Mucosa of rectum (tissue), 2 donors: ENCODE measurements at regions not wholly inside any gene's neighbourhood (a gene's known extent, or its start where the extent isn't known, plus 50 kb on each side); places are given as distances from the start of the nearest gene placed in this dataset.
"Not testable (repeated sequence)": the region's sequence is repeated elsewhere in the genome, so short reads cannot be mapped to it uniquely, and the experiment has no call there.

Experiments used
- H3K27ac ChIP-seq, 2 donors: one replicate each; pipeline ENCODE4 v1.7.0; 2013; ENCODE audit warnings: inconsistent platforms in 2 of 2, low read depth in 2 of 2, low read length in 2 of 2
- H3K27me3 ChIP-seq, 2 donors: one replicate each; pipeline ENCODE4 v1.7.0; 2013; ENCODE audit warnings: low read length in 2 of 2; ENCODE audit not compliant: control insufficient read depth in 2 of 2, insufficient read depth in 2 of 2
- H3K36me3 ChIP-seq, 2 donors: one replicate each; pipeline ENCODE4 v1.7.0; 2013; ENCODE audit warnings: low read length in 2 of 2; ENCODE audit not compliant: control insufficient read depth in 2 of 2, insufficient read depth in 2 of 2
- H3K4me1 ChIP-seq, 2 donors: one replicate each; pipeline ENCODE4 v1.7.0; 2013; ENCODE audit warnings: low read length in 2 of 2, mild to moderate bottlenecking in 1 of 2; ENCODE audit not compliant: control insufficient read depth in 2 of 2, insufficient read depth in 2 of 2
- H3K4me3 ChIP-seq, 2 donors: one replicate each; pipeline ENCODE4 v1.7.0; 2013; ENCODE audit warnings: low read length in 2 of 2
- H3K9ac ChIP-seq, 2 donors: one replicate each; pipeline ENCODE4 v1.7.0; 2013; ENCODE audit warnings: low read length in 2 of 2, low read depth in 1 of 2, mild to moderate bottlenecking in 1 of 2
- H3K9me3 ChIP-seq, 2 donors: one replicate each; pipeline ENCODE4 v1.7.0; 2013; ENCODE audit warnings: low read length in 2 of 2; ENCODE audit not compliant: control insufficient read depth in 2 of 2
- donor health status: healthy.
- donor health status: Normal muscosa, but diverticular disease.

GRCh38 chr7:16948110-16948509 is 66.3 kb upstream of the AGR3 start:
- H3K4me3 ChIP-seq, H3K27me3 ChIP-seq, H3K9me3 ChIP-seq, H3K9ac ChIP-seq, H3K4me1 ChIP-seq, H3K36me3 ChIP-seq, H3K27ac ChIP-seq: not testable (repeated sequence)

- no peaks in the 10 kb centered on the region for H3K27me3 ChIP-seq
- H3K27ac ChIP-seq: peak overlapping the region in 1 of 2 donors; percentile 6
- no peak overlapping the region for H3K9ac ChIP-seq
Measured at GRCh38 chr7:16951483-16952080, 69.8 kb upstream of the AGR3 start.

GRCh38 chr7:16954321-16954720 is 72.5 kb upstream of the AGR3 start:
- Histone ChIP-seq H3K4me1 (peaks cover 0 to 2% of the 10 kb centered on the region in 2 donors), H3K9ac (no peak overlapping the region), H3K4me3 (no peak overlapping the region), H3K9me3 (no peaks in the 10 kb centered on the region), H3K27ac (no peak overlapping the region), H3K36me3 (no peaks in the 10 kb centered on the region), H3K27me3 (no peaks in the 10 kb centered on the region)

More at GRCh38 chr7:16951483-16952080, 69.8 kb upstream of the AGR3 start:
- no peak overlapping the region for H3K4me3 ChIP-seq
- peaks cover 0 to 2% of the 10 kb centered on the region in 2 donors for H3K4me1 ChIP-seq
- H3K36me3 ChIP-seq: no peaks in the 10 kb centered on the region
- H3K9me3 ChIP-seq: no peaks in the 10 kb centered on the region

- no peak overlapping the region for H3K4me3 ChIP-seq
- H3K27me3 ChIP-seq: no peaks in the 10 kb centered on the region
- no peak overlapping the region for H3K9ac ChIP-seq
- no peak overlapping the region for H3K27ac ChIP-seq
- H3K4me1 ChIP-seq: no peaks in the 10 kb centered on the region
- no peaks in the 10 kb centered on the region for H3K36me3 ChIP-seq
- no peaks in the 10 kb centered on the region for H3K9me3 ChIP-seq
Measured at GRCh38 chr7:16958724-16959123, 76.9 kb upstream of the AGR3 start.

- Histone ChIP-seq H3K4me1 (no peaks in the 10 kb centered on the region), H3K36me3 (no peaks in the 10 kb centered on the region), H3K9me3 (no peaks in the 10 kb centered on the region), H3K27me3 (no peaks in the 10 kb centered on the region), H3K9ac (no peak overlapping the region), H3K4me3 (no peak overlapping the region), H3K27ac (no peak overlapping the region)
Measured at GRCh38 chr7:16960337-16960965, 78.7 kb upstream of the AGR3 start.

GRCh38 chr7:16961641-16962040 is 79.9 kb upstream of the AGR3 start:
- Histone ChIP-seq H3K9ac (no peak overlapping the region), H3K36me3 (no peaks in the 10 kb centered on the region), H3K4me3 (no peak overlapping the region), H3K27ac (no peak overlapping the region), H3K4me1 (no peaks in the 10 kb centered on the region), H3K27me3 (no peaks in the 10 kb centered on the region), H3K9me3 (no peaks in the 10 kb centered on the region)

DNA sequence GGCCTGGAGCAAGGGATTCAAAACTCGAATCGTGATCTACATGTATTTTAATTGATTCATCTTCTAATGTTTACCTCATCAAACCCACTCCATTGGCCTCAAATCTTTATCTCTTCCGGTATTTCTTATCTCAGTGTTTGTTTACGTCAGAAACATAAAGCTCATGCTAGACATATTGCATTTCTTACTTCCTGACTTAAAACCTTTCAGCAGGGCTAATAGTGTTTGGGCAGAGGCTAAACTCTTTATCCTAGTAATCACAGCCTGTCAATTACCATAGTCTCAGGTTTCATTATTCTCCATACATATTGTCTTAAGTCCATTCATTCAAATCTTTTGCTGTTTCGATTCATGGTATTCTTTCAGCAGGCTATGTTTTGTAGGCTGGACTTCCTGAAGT is 81.3 kb upstream of the AGR3 start:
- Histone ChIP-seq H3K27ac (no peak overlapping the region), H3K27me3 (no peaks in the 10 kb centered on the region), H3K4me1 (no peaks in the 10 kb centered on the region), H3K9ac (no peak overlapping the region), H3K4me3 (no peak overlapping the region), H3K9me3 (no peaks in the 10 kb centered on the region), H3K36me3 (no peaks in the 10 kb centered on the region)

DNA sequence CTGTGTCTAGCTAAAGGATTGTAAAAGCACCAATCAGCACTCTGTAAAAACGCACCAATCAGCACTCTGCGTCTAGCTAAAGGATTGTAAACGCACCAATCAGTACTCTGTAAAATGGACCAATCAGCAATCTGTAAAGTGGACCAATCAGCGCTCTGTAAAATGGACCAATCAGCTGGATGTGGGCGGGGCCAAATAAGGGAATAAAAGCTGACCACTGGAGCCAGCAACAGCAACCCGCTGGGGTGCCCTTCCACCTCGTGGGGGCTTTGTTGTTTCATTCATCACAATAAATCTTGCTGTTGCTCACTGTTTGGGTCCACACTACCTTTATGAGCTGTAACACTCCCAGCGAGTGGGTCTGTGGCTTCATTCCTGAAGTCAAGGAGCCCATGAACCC is 83.9 kb upstream of the AGR3 start:
- not testable (repeated sequence) for H3K27me3 ChIP-seq, H3K36me3 ChIP-seq, H3K4me1 ChIP-seq, H3K27ac ChIP-seq, H3K9me3 ChIP-seq, H3K9ac ChIP-seq, H3K4me3 ChIP-seq

DNA sequence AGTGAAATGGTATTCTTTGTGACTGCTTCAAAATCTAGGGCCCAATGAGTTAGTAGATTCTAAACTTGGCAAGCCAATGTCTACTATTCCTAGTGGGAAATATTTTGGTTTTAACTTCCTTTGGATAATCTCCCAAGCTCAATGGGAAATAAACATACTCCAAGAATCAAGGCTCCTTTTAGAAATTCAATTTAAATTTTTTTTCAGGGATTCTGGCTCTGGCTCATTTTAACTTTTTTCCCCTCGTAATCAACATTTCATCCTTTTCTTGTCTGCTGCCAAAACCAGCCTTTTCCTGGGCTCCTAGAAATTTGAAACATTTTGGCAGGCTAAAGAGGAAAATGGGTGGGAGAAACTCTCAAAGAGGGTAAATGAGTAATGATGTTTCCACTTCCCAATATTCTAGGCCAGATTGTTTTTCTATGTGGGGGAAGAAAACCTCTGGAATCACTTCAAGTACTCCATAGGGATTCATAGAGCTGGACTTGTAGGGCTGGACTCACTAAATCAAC is 85.6 kb upstream of the AGR3 start:
- H3K27ac ChIP-seq: no peak overlapping the region
- no peaks in the 10 kb centered on the region for H3K9me3 ChIP-seq
- H3K4me3 ChIP-seq: no peak overlapping the region
- H3K9ac ChIP-seq: no peak overlapping the region
- H3K27me3 ChIP-seq: no peaks in the 10 kb centered on the region
- no peaks in the 10 kb centered on the region for H3K36me3 ChIP-seq
- no peaks in the 10 kb centered on the region for H3K4me1 ChIP-seq

DNA sequence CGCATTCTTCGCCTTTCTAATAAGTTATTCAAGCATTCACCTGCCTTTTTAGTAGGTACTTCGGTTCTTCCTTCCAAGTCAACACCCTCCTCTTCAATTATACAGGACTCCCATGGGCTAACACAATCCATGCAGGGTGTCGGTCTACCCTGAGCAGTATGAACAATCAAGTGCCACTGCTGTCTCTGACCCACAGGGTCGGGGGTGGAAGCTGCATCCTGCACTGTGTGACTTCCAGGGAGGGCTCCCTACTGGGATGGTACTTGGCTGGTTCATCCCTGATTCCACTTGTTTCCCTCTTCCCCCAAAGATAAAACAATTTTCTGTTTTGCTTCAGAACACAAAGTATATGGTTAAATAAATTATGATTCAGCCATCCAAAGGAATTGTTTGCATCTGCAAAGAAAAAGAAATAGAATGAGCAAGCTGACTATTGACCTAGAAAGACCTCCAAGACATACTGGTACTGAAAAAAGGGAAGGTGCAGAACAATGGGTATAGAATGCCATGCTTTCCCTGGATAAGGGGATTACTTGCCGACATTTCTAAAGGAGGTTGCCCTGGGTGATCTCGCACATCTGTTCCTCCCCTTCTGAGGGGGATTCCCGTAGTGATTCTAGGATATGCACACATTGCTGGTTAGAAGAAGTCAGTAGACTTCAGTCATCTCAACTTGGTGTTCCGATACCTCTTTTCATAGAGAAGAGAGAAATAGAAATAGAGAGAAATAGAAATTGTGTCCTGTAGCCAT is 89.1 kb upstream of the AGR3 start:
- H3K36me3 ChIP-seq: no peaks in the 10 kb centered on the region
- no peak overlapping the region for H3K27ac ChIP-seq
- no peaks in the 10 kb centered on the region for H3K9me3 ChIP-seq
- H3K27me3 ChIP-seq: no peaks in the 10 kb centered on the region
- no peak overlapping the region for H3K4me3 ChIP-seq
- H3K4me1 ChIP-seq: no peaks in the 10 kb centered on the region
- H3K9ac ChIP-seq: no peak overlapping the region
